H1 (cell line): ENCODE measurements at regions not wholly inside any gene's neighbourhood (a gene's known extent, or its start where the extent isn't known, plus 50 kb on each side); places are given as distances from the start of the nearest gene placed in this dataset.

Source experiments
- CTCF ChIA-PET: fragments of 300-600 bp; sonication (Branson Sonifier 250); formaldehyde crosslinking; loops from one replicate; lab custom pipeline; 2021; ENCODE audit not compliant: partially characterized antibody; lab: Charles Lee
- POLR2A ChIA-PET: fragments of 300-600 bp; sonication (Branson Sonifier 250); formaldehyde crosslinking; loops from one replicate; lab custom pipeline; 2021; ENCODE audit warnings: inconsistent platforms; ENCODE audit not compliant: partially characterized antibody; lab: Charles Lee
- DNase-seq, 2 experiments: peaks; one replicate each; pipeline versions ENCODE4 v3.0.0 to v3.0.0-alpha.2; 2010 to 2022; ENCODE audit warnings: low spot score in 2 of 2, low read depth in 1 of 2, mixed read lengths in 1 of 2
- FAIRE-seq: peaks from 2 replicates; lab custom pipeline; 2011; peaks lifted over from hg19 to GRCh38; lab: Jason Lieb, UNC
- H2AFZ ChIP-seq: 2 replicates; pipeline ENCODE4 v1.8.1; 2012; ENCODE audit warnings: low read length, inconsistent platforms
- H2AK5ac ChIP-seq: 2 replicates; pipeline ENCODE4 v1.6.1; 2013; ENCODE audit warnings: low read depth, low read length
- H2BK120ac ChIP-seq: replicated peaks from 2 replicates; pipeline ENCODE3; 2013; ENCODE audit warnings: low read depth, low read length, inconsistent platforms
- H2BK12ac ChIP-seq: 2 replicates; pipeline ENCODE4 v1.6.1; 2013; ENCODE audit warnings: low read depth, low read length
- H2BK15ac ChIP-seq: 2 replicates; pipeline ENCODE4 v1.6.1; 2013; ENCODE audit warnings: low read length
- H2BK20ac ChIP-seq: 2 replicates; pipeline ENCODE4 v1.6.1; 2013; ENCODE audit warnings: low read length
- H2BK5ac ChIP-seq: 2 replicates; pipeline ENCODE4 v1.6.1; 2013; ENCODE audit warnings: low read depth, low read length
- H3K14ac ChIP-seq: 2 replicates; pipeline ENCODE4 v1.6.1; 2013; ENCODE audit warnings: inconsistent platforms; ENCODE audit not compliant: insufficient read length
- H3K18ac ChIP-seq: 2 replicates; pipeline ENCODE4 v1.6.1; 2013; ENCODE audit warnings: low read length; ENCODE audit errors: extremely low read depth
- H3K23ac ChIP-seq: 2 replicates; pipeline ENCODE4 v1.6.1; 2013; ENCODE audit warnings: inconsistent platforms; ENCODE audit not compliant: insufficient read length
- H3K23me2 ChIP-seq: 2 replicates; pipeline ENCODE4 v1.6.1; 2013; ENCODE audit warnings: low read depth, low read length
- H3K27ac ChIP-seq: 2 replicates; pipeline ENCODE4 v1.6.1; 2011; ENCODE audit warnings: low read depth, low read length, inconsistent platforms
- H3K27me3 ChIP-seq, 4 experiments: replicated peaks in 1 of 4; 1 replicate in 1 of 4; 2 replicates in 3 of 4; pipeline versions ENCODE4 v1.6.1 to v1.8.1; 2011 to 2013; ENCODE audit warnings: low read length in 3 of 4, mild to moderate bottlenecking in 3 of 4, inconsistent platforms in 2 of 4, mixed read lengths in 2 of 4, moderate library complexity in 1 of 4; ENCODE audit not compliant: control insufficient read depth in 3 of 4, insufficient read depth in 3 of 4; ENCODE audit errors: extremely low read depth in 1 of 4
- H3K36me3 ChIP-seq, 4 experiments: 2 replicates each; pipeline versions ENCODE4 v1.6.1 to v1.8.1; 2011 to 2013; ENCODE audit warnings: mild to moderate bottlenecking in 4 of 4, low read length in 3 of 4, moderate library complexity in 2 of 4, control low read depth in 1 of 4, inconsistent platforms in 1 of 4; ENCODE audit not compliant: insufficient read depth in 4 of 4, control insufficient read depth in 2 of 4
- H3K4ac ChIP-seq: replicated peaks from 2 replicates; pipeline ENCODE3; 2013; ENCODE audit warnings: low read length, low read depth, mixed read lengths, inconsistent platforms; ENCODE audit not compliant: insufficient read length
- H3K4me1 ChIP-seq, 4 experiments: replicated peaks in 1 of 4; 1 replicate in 1 of 4; 2 replicates in 3 of 4; pipeline versions ENCODE4 v1.6.1 to v1.8.1; 2011 to 2013; ENCODE audit warnings: low read length in 3 of 4, inconsistent platforms in 2 of 4, mixed read lengths in 1 of 4; ENCODE audit not compliant: insufficient read depth in 4 of 4, control insufficient read depth in 3 of 4
- H3K4me2 ChIP-seq, 2 experiments: 2 replicates each; pipeline versions ENCODE4 v1.6.1 to v1.8.1; 2011 to 2013; ENCODE audit warnings: low read depth in 2 of 2, low read length in 2 of 2, control low read depth in 1 of 2, inconsistent platforms in 1 of 2, mild to moderate bottlenecking in 1 of 2; ENCODE audit not compliant: insufficient read depth in 1 of 2
- H3K4me3 ChIP-seq, 4 experiments: fragments of 200-600, 300-600 bp in 1 of 4; sonication (generic), shearing (Covaris generic), sonication (Bioruptor Twin) in 1 of 4; 2 replicates each; pipeline versions ENCODE4 v1.5.1 to v1.8.1; 2011 to 2016; ENCODE audit warnings: low read length in 4 of 4, low read depth in 3 of 4, control low read depth in 2 of 4, inconsistent platforms in 2 of 4, mild to moderate bottlenecking in 2 of 4, mixed read lengths in 1 of 4, moderate library complexity in 1 of 4; ENCODE audit not compliant: insufficient read depth in 2 of 4; ENCODE audit errors: extremely low read depth in 1 of 4
- H3K56ac ChIP-seq: replicated peaks from 2 replicates; pipeline ENCODE3; 2013; ENCODE audit warnings: low read depth, mild to moderate bottlenecking, mixed read lengths, low read length, inconsistent platforms; ENCODE audit not compliant: insufficient read length
- H3K79me1 ChIP-seq: 2 replicates; pipeline ENCODE4 v1.6.1; 2013; ENCODE audit warnings: low read depth, low read length, control low read depth
- H3K79me2 ChIP-seq, 2 experiments: 2 replicates each; pipeline versions ENCODE4 v1.6.1 to v1.8.1; 2012 to 2013; ENCODE audit warnings: low read length in 2 of 2, mild to moderate bottlenecking in 2 of 2, inconsistent platforms in 1 of 2; ENCODE audit not compliant: insufficient read depth in 2 of 2, control insufficient read depth in 1 of 2
- H3K9ac ChIP-seq, 4 experiments: replicated peaks in 1 of 4; 1 replicate in 1 of 4; 2 replicates in 3 of 4; pipeline versions ENCODE4 v1.6.1 to v1.8.1; 2011 to 2013; ENCODE audit warnings: low read depth in 3 of 4, low read length in 3 of 4, control low read depth in 2 of 4, mild to moderate bottlenecking in 2 of 4, moderate library complexity in 2 of 4, inconsistent platforms in 1 of 4; ENCODE audit errors: extremely low read depth in 1 of 4
- H3K9me3 ChIP-seq, 2 experiments: 2 replicates each; pipeline versions ENCODE4 v1.6.1 to v1.8.1; 2012 to 2013; ENCODE audit warnings: mild to moderate bottlenecking in 2 of 2, moderate library complexity in 2 of 2, control low read depth in 1 of 2, inconsistent platforms in 1 of 2, low read depth in 1 of 2, low read length in 1 of 2, mixed read lengths in 1 of 2; ENCODE audit not compliant: insufficient read depth in 2 of 2
- H4K20me1 ChIP-seq, 2 experiments: replicated peaks in 1 of 2; 2 replicates each; pipeline versions ENCODE3 to v1.8.1; 2011 to 2013; ENCODE audit warnings: inconsistent platforms in 2 of 2, low read length in 2 of 2, mild to moderate bottlenecking in 1 of 2; ENCODE audit not compliant: insufficient read depth in 2 of 2, control insufficient read depth in 1 of 2
- H4K5ac ChIP-seq: 2 replicates; pipeline ENCODE4 v1.6.1; 2013; ENCODE audit warnings: low read length, low read depth, mixed read lengths, inconsistent platforms; ENCODE audit not compliant: insufficient read length
- H4K8ac ChIP-seq: 2 replicates; pipeline ENCODE4 v1.8.0; 2013; ENCODE audit warnings: mild to moderate bottlenecking, moderate library complexity, low read length, inconsistent platforms; ENCODE audit not compliant: insufficient read depth; ENCODE audit errors: extremely low read depth
- H4K91ac ChIP-seq: replicated peaks from 2 replicates; pipeline ENCODE3; 2013; ENCODE audit warnings: low read length, mixed read lengths, inconsistent platforms; ENCODE audit not compliant: insufficient read length
- CBX5 ChIP-seq: fragments of 300-800, 300-1000 bp; sonication (generic); IDR thresholded peaks from 2 replicates; pipeline ENCODE4 v1.7.1; 2016; ENCODE audit warnings: antibody characterized with exemption, low read length, low read depth
- CEBPB ChIP-seq: IDR thresholded peaks from 2 replicates; pipeline ENCODE4 v1.6.1; 2012; ENCODE audit warnings: low read depth, low read length
- SIN3A ChIP-seq, 2 experiments: IDR thresholded peaks in 1 of 2; conservative IDR thresholded peaks in 1 of 2; 2 replicates each; pipeline ENCODE4 v1.6.1; 2011 to 2012; ENCODE audit warnings: low read length in 2 of 2, improper control_type of control experiment in 1 of 2, low read depth in 1 of 2, mild to moderate bottlenecking in 1 of 2
- WGBS, 2 experiments: shearing (Covaris generic) in 1 of 2; methylation state at CpG; one replicate each; pipeline versions ENCODE4 v1.1.6 to v1.1.7; 2013 to 2015; ENCODE audit warnings: low lambda C conversion rate in 2 of 2, mixed read lengths in 2 of 2, inconsistent platforms in 1 of 2, low coverage in 1 of 2, missing lambda C conversion rate in 1 of 2; ENCODE audit not compliant: insufficient replicate concordance in 2 of 2, insufficient coverage in 1 of 2, insufficient read length in 1 of 2; ENCODE audit errors: extremely low coverage in 1 of 2, missing lambda C conversion rate in 1 of 2; 5-methylcytosine and 5-hydroxymethylcytosine counted together

DNA sequence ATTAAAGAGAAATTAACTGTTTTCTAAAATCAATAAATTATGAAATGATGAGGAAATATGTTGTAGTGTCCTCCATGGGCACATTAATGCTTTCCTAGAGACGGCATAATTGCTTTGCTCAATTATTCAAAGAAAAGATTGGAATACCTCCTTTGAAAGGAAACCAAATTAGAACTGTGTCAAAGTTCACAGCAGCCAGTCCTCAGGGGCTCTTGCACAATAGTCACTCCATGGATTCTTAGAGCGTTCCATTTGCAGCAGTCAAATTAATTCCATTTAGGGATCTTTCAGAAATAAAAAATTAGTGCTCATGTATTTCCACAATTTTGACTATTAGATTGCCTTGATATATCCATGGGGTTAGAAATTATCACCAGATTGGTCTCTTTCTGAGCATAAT is 841.6 kb upstream of the DPPA4 start:
- H2AFZ ChIP-seq, result no peak overlapping the region
- H3K18ac ChIP-seq, result no peak overlapping the region
- no peak overlapping the region for H3K27ac ChIP-seq
- H3K56ac ChIP-seq, result no peak overlapping the region
- no peak overlapping the region for H2BK15ac ChIP-seq
- no peak overlapping the region for H2BK12ac ChIP-seq
- no peaks in the 10 kb centered on the region for H3K23me2 ChIP-seq
- no peaks in the 10 kb centered on the region for H3K4me1 ChIP-seq
- no peak overlapping the region for H3K14ac ChIP-seq
- H3K4me3 ChIP-seq, result no peak overlapping the region
- H4K20me1 ChIP-seq, result no peaks in the 10 kb centered on the region
- H4K5ac ChIP-seq, result no peak overlapping the region
- no peak overlapping the region for H3K23ac ChIP-seq
- H2AK5ac ChIP-seq, result no peak overlapping the region
- H3K4ac ChIP-seq, result no peak overlapping the region
- H3K36me3 ChIP-seq, result no peaks in the 10 kb centered on the region
- no peak overlapping the region for H3K9ac ChIP-seq
- no peak overlapping the region for H2BK20ac ChIP-seq
- H4K8ac ChIP-seq, result no peak overlapping the region
- FAIRE-seq, result no peak
- DNase-seq, result no peak
- no peak overlapping the region for H2BK5ac ChIP-seq
- no peaks in the 10 kb centered on the region for H3K79me1 ChIP-seq
- H4K91ac ChIP-seq, result no peak overlapping the region
- no peaks in the 10 kb centered on the region for H3K9me3 ChIP-seq
- H3K4me2 ChIP-seq, result no peak overlapping the region
- ChIA-PET POLR2A (no interaction called here), CTCF (no interaction called here)
- 85% methylated on average over 2 of the region's 2 CpGs; no CpG with 5 or more reads in 1 of the 2 experiments for WGBS, 2 experiments
- no peak overlapping the region for H2BK120ac ChIP-seq
- no peaks in the 10 kb centered on the region for H3K79me2 ChIP-seq
- TF ChIP-seq CEBPB, result peak; percentile 92
- no peak for TF ChIP-seq CBX5
- no peak for TF ChIP-seq SIN3A (conservative IDR thresholded peaks at IDR 0.05 in 1 of 2, IDR thresholded peaks at IDR 0.05 in 1 of 2; ENCODE audit: low read depth in 1 of 2, low read length in 2 of 2)
- H3K27me3 ChIP-seq, result no peaks in the 10 kb centered on the region
